Tibial nerve (tissue), 4 donors: ENCODE measurements at regions not wholly inside any gene's neighbourhood (a gene's known extent, or its start where the extent isn't known, plus 50 kb on each side); places are given as distances from the start of the nearest gene placed in this dataset.

ENCODE experiments used
- DNase-seq, 2 donors: peaks; one replicate each; pipeline ENCODE4 v3.0.0-alpha.2; 2019; ENCODE audit warnings: low spot score in 2 of 2
- H3K27ac ChIP-seq, 4 donors: fragments of 200-600 bp; sonication (generic) in 3 of 4; one replicate each; pipeline ENCODE4 v1.5.1; 2017 to 2019; ENCODE audit warnings: mild to moderate bottlenecking in 1 of 4
- H3K27me3 ChIP-seq, 2 donors: fragments of 200-600 bp; sonication (generic) in 1 of 2; one replicate each; pipeline versions ENCODE4 v1.5.1 to v1.6.0; 2017 to 2019
- H3K36me3 ChIP-seq, 3 donors: fragments of 200-600 bp; sonication (generic); one replicate each; pipeline ENCODE4 v1.5.1; 2018 to 2019
- H3K4me1 ChIP-seq, 4 donors: fragments of 200-600 bp; sonication (generic) in 3 of 4; one replicate each; pipeline ENCODE4 v1.5.1; 2017 to 2019
- H3K4me3 ChIP-seq, 4 donors: fragments of 200-600 bp; sonication (generic) in 3 of 4; one replicate each; pipeline ENCODE4 v1.5.1; 2017 to 2019; ENCODE audit warnings: mild to moderate bottlenecking in 1 of 4, moderate library complexity in 1 of 4
- H3K9me3 ChIP-seq, 4 donors: fragments of 200-600 bp; sonication (generic) in 3 of 4; one replicate each; pipeline ENCODE4 v1.5.1; 2017 to 2019
- EP300 ChIP-seq, 2 donors: sonication (generic); formaldehyde crosslinking; IDR thresholded peaks; one replicate each; pipeline ENCODE4 v1.6.1; 2017; ENCODE audit warnings: antibody characterized with exemption in 2 of 2, mild to moderate bottlenecking in 1 of 2
- POLR2A ChIP-seq, 2 donors: fragments of 450-650 bp; IDR thresholded peaks; one replicate each; pipeline ENCODE4 v1.6.1; 2017; ENCODE audit warnings: antibody characterized with exemption in 2 of 2, mild to moderate bottlenecking in 2 of 2, moderate library complexity in 2 of 2
- WGBS, 2 donors: methylation state at CpG; one replicate each; pipeline ENCODE4 v1.1.5; 2018; 5-methylcytosine and 5-hydroxymethylcytosine counted together
- TF ChIP-seq, protein P1 (sequence below), 5 experiments: fragments of 200-600 bp in 3 of 5; fragments of 450-650 bp in 2 of 5; sonication (generic) in 3 of 5; IDR thresholded peaks; one replicate each; pipeline ENCODE4 v1.5.1; 2016 to 2019; ENCODE audit warnings: antibody characterized with exemption in 5 of 5, mild to moderate bottlenecking in 3 of 5, moderate library complexity in 2 of 5

DNA sequence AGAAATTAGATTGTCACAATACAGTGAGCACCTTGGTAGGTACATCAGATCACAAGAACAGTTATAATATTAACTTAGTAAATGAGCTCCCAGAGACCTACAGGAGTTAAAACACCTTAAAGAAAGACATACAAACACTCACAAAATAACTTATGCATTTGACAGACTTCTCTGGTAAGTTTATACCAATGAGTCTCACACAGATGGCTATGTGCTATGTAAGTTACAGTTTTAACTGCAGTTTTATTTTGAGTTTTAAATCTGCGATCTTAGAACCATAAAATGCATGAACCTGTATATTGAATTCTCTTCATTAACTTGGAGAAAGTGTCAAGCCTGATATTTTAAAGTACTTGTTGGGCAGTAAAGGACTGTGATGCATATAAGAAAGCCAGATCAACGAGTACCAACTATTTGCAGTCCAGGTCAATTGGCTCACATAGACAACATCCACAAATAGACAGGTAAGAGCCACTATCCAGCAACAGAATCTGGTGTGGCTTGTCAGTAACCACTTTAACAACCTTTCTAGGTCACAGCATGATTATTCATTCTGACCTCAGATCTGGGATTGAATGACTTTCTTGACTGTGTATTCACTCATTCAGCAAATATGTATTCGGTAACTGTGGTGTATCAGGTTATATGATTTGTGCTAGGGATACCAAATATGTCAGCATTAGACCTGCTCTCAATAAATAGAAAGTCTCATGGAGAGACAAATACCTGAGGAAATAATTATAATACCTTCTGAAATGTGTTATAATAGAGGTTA lies 856.6 kb upstream of the MGAT4C start:
- TF ChIP-seq, protein P1, sequence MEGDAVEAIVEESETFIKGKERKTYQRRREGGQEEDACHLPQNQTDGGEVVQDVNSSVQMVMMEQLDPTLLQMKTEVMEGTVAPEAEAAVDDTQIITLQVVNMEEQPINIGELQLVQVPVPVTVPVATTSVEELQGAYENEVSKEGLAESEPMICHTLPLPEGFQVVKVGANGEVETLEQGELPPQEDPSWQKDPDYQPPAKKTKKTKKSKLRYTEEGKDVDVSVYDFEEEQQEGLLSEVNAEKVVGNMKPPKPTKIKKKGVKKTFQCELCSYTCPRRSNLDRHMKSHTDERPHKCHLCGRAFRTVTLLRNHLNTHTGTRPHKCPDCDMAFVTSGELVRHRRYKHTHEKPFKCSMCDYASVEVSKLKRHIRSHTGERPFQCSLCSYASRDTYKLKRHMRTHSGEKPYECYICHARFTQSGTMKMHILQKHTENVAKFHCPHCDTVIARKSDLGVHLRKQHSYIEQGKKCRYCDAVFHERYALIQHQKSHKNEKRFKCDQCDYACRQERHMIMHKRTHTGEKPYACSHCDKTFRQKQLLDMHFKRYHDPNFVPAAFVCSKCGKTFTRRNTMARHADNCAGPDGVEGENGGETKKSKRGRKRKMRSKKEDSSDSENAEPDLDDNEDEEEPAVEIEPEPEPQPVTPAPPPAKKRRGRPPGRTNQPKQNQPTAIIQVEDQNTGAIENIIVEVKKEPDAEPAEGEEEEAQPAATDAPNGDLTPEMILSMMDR (IDR thresholded peaks at IDR 0.05), result no peak
- TF ChIP-seq EP300 (IDR thresholded peaks at IDR 0.05) (no peak), POLR2A (IDR thresholded peaks at IDR 0.05) (no peak)
- peaks cover 0 to 4% (median 0%) of the 10 kb centered on the region in 4 donors for H3K4me1 ChIP-seq
- no peak overlapping the region for H3K27ac ChIP-seq
- no peak for DNase-seq
- H3K4me3 ChIP-seq, result no peak overlapping the region
- H3K36me3 ChIP-seq, result no peaks in the 10 kb centered on the region
- H3K27me3 ChIP-seq, result no peaks in the 10 kb centered on the region
- 88 to 89% methylated on average over 3 of the region's 3 CpGs for WGBS, 2 donors
- no peaks in the 10 kb centered on the region for H3K9me3 ChIP-seq

DNA sequence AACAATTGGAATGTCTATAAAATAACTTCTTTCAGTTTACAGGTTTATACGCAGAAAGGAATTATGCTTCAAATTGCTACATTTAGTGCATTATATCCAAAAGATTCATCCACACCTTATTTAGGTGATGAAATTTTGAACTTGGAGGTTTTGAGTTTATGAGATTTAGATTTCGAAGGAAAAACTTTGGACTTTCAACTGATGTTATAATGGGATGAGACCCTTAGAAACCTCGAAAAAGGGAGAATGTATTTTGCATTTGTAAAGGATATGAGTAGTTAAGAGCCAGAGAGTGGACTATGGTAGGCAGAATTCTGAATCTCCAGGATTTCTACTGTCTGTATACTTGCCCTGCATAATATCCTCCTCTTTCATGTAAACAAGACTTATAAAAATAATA lies 851.6 kb upstream of the MGAT4C start:
- 73 to 93% methylated on average over 3 of the region's 3 CpGs for WGBS, 2 donors
- Histone ChIP-seq H3K27ac (no peak overlapping the region), H3K36me3 (no peaks in the 10 kb centered on the region), H3K4me1 (peaks cover 0 to 4% (median 0%) of the 10 kb centered on the region in 4 donors), H3K27me3 (no peaks in the 10 kb centered on the region), H3K4me3 (no peak overlapping the region), H3K9me3 (no peaks in the 10 kb centered on the region)
- DNase-seq, result no peak
- TF ChIP-seq, protein P1 (IDR thresholded peaks at IDR 0.05), result no peak
- TF ChIP-seq EP300 (IDR thresholded peaks at IDR 0.05), result no peak
- TF ChIP-seq POLR2A (IDR thresholded peaks at IDR 0.05), result no peak

DNA sequence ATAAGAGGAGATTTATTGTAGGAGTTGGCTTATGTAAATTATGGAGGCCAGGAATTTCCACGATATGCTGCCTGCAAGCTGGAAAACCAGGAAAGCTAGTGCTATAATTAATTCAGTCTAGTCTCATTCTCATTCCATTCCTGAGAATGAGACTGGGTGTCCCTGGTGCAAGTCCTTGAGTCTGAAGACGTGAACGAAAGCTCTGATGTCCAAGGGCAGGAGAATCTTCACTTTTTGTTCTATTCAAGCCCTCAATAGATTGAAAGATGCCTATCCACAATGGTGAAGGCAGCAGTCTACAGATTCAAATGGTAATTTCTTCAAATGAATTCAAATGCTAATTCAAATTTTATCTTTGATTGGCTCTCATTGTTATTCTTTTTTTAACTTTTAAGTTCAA lies 851.1 kb upstream of the MGAT4C start:
- H3K27me3 ChIP-seq, result no peaks in the 10 kb centered on the region
- H3K36me3 ChIP-seq, result no peaks in the 10 kb centered on the region
- no peak for DNase-seq
- peaks cover 0 to 4% (median 0%) of the 10 kb centered on the region in 4 donors for H3K4me1 ChIP-seq
- H3K27ac ChIP-seq, result no peak overlapping the region
- no peak for TF ChIP-seq POLR2A (IDR thresholded peaks at IDR 0.05)
- no peak for TF ChIP-seq EP300 (IDR thresholded peaks at IDR 0.05)
- TF ChIP-seq, protein P1 (IDR thresholded peaks at IDR 0.05), result no peak
- H3K4me3 ChIP-seq, result no peak overlapping the region
- H3K9me3 ChIP-seq, result no peaks in the 10 kb centered on the region
- WGBS, 2 donors, result 68 to 78% methylated on average over 3 of the region's 3 CpGs

DNA sequence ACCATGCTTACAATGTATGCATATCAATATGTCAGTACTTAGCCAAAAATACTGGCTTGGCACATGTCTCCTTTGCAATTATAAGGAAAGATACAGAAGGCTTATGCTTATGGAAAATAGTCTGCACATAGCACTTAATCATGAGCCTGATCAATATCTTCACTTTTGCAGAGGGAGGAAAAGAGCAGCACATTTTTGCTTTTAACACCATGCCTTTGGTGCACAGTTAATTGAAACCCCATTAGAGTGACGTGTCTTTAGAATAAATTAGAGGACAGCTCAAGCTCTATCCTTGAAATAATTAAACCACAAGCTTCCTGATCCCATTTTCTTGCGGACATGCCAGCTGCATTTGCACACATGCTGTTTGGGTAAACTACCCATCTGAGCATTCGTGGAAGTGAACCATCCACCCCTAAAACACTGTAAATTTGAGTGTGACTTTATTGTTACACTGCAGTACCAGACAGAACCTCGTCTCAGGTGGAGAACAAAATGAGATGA lies 839.9 kb upstream of the MGAT4C start:
- no peak overlapping the region for H3K27ac ChIP-seq
- TF ChIP-seq, protein P1 (IDR thresholded peaks at IDR 0.05), result no peak
- TF ChIP-seq EP300 (IDR thresholded peaks at IDR 0.05) (no peak), POLR2A (IDR thresholded peaks at IDR 0.05) (no peak)
- no peak for DNase-seq
- no peak overlapping the region for H3K4me3 ChIP-seq
- whole genome bisulfite sequencing, 2 donors, result 85 to 91% methylated on average over 4 of the region's 4 CpGs
- H3K9me3 ChIP-seq, result peaks cover 0 to 7% (median 0%) of the 10 kb centered on the region in 4 donors
- no peaks in the 10 kb centered on the region for H3K27me3 ChIP-seq
- no peaks in the 10 kb centered on the region for H3K4me1 ChIP-seq
- H3K36me3 ChIP-seq, result no peaks in the 10 kb centered on the region

DNA sequence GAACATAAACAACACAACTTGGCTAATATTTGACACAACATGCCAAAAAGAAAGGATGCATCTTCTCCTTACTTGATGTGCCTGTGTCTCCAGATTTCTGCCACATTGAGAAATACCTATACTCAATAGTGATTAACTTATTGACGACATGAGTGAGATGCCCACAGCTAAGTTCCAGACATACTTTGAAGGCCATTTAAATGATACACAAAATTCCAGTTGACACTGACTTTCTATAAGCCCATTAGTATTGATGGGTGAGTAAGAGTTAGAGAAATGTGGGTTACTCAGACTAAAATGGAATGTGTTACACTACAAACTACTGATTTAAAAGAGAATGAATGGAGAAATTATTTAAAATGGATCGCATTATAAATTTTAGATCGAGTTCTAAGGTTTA lies 838.2 kb upstream of the MGAT4C start:
- no peak for DNase-seq
- Histone ChIP-seq H3K27ac (no peak overlapping the region), H3K9me3 (peaks cover 0 to 7% (median 0%) of the 10 kb centered on the region in 4 donors), H3K27me3 (no peaks in the 10 kb centered on the region), H3K36me3 (no peaks in the 10 kb centered on the region), H3K4me1 (no peaks in the 10 kb centered on the region), H3K4me3 (no peak overlapping the region)
- TF ChIP-seq, protein P1 (IDR thresholded peaks at IDR 0.05), result no peak
- no peak for TF ChIP-seq EP300 (IDR thresholded peaks at IDR 0.05)
- TF ChIP-seq POLR2A (IDR thresholded peaks at IDR 0.05), result no peak
- 57 to 61% methylated on average over 3 of the region's 3 CpGs for WGBS, 2 donors
